ENCODE measurements at regions not wholly inside any gene's neighbourhood (a gene's known extent, or its start where the extent isn't known, plus 50 kb on each side); places are given as distances from the start of the nearest gene placed in this dataset.

DNA sequence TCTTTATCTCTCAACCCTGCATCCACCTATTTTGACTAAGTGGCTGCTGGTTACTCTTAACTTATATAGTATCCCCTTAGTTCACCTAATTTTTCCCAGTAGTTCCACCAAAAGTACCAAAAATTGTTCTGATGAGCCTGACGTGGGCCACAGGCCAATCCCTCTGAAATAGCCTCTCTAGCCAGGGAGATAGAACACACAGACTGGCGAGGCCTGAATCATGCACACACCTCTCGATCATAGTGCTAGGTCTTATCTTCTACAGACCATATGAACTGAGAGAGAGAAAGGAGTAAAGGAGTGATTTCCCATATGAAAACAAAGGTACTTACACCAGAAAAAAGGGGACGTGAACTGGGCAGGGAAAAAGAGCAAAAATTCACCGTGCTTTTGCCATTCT, 72.5 kb upstream of the ADAMTS9 start:
- H3K27ac ChIP-seq, result no peak overlapping the region
- TF ChIP-seq CTCF (IDR thresholded peaks at IDR 0.05) (no peak), ZFX (IDR thresholded peaks at IDR 0.05; ENCODE audit: borderline replicate concordance) (no peak)

- H3K27ac ChIP-seq, result no peak overlapping the region
- no peak for TF ChIP-seq ZFX (IDR thresholded peaks at IDR 0.05; ENCODE audit: borderline replicate concordance)
- TF ChIP-seq CTCF (IDR thresholded peaks at IDR 0.05), result no peak
These were observed 72.0 kb upstream of the ADAMTS9 start for GRCh38 chr3:64759811-64760210.

- H3K27ac ChIP-seq, result no peak overlapping the region
- TF ChIP-seq CTCF (IDR thresholded peaks at IDR 0.05), result no peak
- TF ChIP-seq ZFX (IDR thresholded peaks at IDR 0.05; ENCODE audit: borderline replicate concordance), result no peak
These were observed 68.7 kb upstream of the ADAMTS9 start for GRCh38 chr3:64756398-64756986.

DNA sequence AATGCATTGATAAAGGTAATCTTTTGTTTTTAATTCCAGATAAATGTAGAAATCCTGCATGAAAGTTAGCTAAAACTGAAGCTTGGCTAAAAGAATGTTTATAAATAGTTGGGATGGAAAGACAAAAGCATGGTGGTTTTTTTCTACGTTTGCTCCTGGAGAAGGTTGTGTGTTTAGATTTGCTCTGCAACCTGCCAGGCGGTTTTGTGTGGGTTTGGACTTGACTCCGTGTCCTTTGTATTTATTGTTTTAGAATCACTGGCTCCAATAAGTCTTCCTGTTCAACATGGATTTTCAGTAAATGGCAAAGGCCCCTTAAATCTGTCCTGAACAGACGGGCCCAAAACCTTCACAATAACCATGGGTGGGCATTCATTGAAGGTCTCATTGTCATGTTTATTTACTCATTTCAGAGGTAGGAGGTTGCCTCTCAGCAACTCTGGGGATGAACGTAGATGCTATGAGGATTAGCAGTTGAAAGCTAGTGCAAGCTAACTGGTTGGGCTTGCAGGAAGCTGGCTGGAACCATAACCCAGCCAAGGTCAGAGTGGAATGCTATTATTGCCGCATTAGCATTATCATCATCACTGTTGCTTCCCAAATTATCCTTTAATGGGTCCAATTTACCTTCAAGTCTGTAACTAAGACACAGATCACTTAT, 60.6 kb upstream of the ADAMTS9 start:
- TF ChIP-seq CTCF (IDR thresholded peaks at IDR 0.05) (no peak), ZFX (IDR thresholded peaks at IDR 0.05; ENCODE audit: borderline replicate concordance) (no peak)
- no peak overlapping the region for H3K27ac ChIP-seq

- H3K27ac ChIP-seq, result no peak overlapping the region
- TF ChIP-seq ZFX (IDR thresholded peaks at IDR 0.05; ENCODE audit: borderline replicate concordance) (no peak), CTCF (IDR thresholded peaks at IDR 0.05) (no peak)
These were observed 59.9 kb upstream of the ADAMTS9 start for GRCh38 chr3:64747679-64748078.

- no peak for TF ChIP-seq ZFX (IDR thresholded peaks at IDR 0.05; ENCODE audit: borderline replicate concordance)
- TF ChIP-seq CTCF (IDR thresholded peaks at IDR 0.05), result no peak
- no peak overlapping the region for H3K27ac ChIP-seq
These were observed 56.1 kb upstream of the ADAMTS9 start for GRCh38 chr3:64743887-64744243.

DNA sequence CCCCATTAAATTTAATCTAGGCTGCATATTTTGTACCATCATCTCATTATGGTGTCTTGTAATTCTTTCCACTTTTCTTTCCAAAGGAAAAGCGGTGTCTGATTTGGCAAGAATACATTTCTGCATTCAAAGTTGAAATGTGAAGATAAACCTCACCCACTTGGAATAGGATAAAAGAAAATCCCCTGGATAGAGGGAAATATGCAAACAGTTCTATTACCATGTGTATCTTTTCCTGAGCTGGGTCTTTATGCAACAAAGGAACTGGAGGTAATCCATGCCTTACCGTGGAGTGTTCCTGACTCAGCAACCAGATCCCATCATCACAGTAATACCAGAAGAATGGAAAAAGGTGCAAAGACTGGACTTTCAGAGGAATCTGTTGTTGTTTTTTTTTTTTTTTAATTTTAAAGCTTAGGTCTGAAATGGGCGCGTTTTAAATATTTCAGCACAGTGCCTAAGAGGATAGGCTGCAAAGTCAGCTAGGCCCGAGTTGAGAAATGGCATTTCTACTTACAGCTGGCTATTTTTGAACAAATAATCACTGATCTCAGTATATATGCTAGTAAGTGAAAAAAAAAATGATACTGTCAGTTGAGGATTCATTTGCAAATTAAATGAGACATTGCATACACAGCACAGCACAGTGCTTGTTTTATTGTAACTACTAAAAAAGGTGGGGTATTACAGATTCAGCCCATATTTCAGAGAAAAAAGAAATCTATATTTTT, 55.5 kb upstream of the ADAMTS9 start:
- TF ChIP-seq CTCF (IDR thresholded peaks at IDR 0.05) (no peak), ZFX (IDR thresholded peaks at IDR 0.05; ENCODE audit: borderline replicate concordance) (no peak)
- H3K27ac ChIP-seq, result no peak overlapping the region
